ENCODE measurements at regions not wholly inside any gene's neighbourhood (a gene's known extent, or its start where the extent isn't known, plus 50 kb on each side); places are given as distances from the start of the nearest gene placed in this dataset.
"Not testable (repeated sequence)": the region's sequence is repeated elsewhere in the genome, so short reads cannot be mapped to it uniquely, and the experiment has no call there.

DNA sequence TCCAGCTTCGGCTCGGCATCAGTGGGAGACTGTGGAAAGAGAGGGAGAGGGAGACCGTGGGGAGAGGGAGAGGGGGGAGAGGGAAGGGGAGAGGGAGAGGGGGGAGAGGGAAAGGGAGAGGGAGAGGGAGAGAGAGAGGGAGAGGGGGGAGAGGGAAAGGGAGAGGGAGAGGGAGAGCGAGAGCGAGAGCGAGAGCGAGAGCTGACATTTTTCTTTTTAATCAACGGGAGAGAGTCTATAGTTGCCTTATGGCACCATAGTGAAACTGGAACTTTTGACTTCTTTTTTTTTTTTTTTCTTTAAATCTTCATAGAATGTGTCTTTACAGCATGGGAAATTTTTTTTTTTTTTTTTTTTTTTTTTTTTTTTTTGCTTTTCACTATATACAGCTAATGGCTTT, 94.7 kb upstream of the NUDT6 start:
- DNase-seq: no peak
- Mint-ChIP-seq H3K27me3 (no peaks in the 10 kb centered on the region), H3K4me3 (no peak overlapping the region), H3K9me3 (peaks cover 0 to 10% of the 10 kb centered on the region in 2 donors), H3K27ac (no peak overlapping the region), H3K4me1 (no peaks in the 10 kb centered on the region)
- no peak for ATAC-seq

GRCh38 chr4:123017636-123018395, 95.4 kb upstream of the NUDT6 start:
- Mint-ChIP-seq H3K4me3 (no peak overlapping the region), H3K27me3 (no peaks in the 10 kb centered on the region), H3K4me1 (no peaks in the 10 kb centered on the region), H3K27ac (no peak overlapping the region), H3K9me3 (peaks cover 0 to 5% of the 10 kb centered on the region in 2 donors)
- DNase-seq: no peak
- no peak for ATAC-seq

DNA sequence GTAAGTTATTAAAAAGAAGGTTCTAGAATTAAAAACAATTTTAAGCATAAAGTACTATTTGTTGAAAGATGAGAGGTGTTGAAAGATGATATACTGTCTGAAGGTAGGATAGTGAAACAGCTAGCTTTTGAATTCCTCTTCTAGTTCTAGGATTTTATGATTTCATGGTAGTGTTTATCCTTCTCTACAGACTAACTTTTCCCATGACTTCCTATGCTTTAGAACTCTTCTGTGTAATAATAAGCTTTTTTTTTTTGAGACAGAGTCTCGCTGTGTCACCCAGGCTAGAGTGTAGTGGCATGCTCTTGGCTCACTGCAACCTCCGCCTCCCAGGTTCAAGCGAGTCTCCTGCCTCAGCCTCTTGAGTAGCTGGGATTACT, 96.0 kb upstream of the NUDT6 start:
- Mint-ChIP-seq H3K4me3 (no peak overlapping the region), H3K27me3 (no peaks in the 10 kb centered on the region), H3K9me3 (peaks cover 0 to 5% of the 10 kb centered on the region in 2 donors), H3K4me1 (no peaks in the 10 kb centered on the region), H3K27ac (peak overlapping the region in 1 of 2 donors; percentile 76)
- no peak for ATAC-seq
- no peak for DNase-seq

- no peaks in the 10 kb centered on the region for H3K4me1 Mint-ChIP-seq
- no peak overlapping the region for H3K27ac Mint-ChIP-seq
- no peak overlapping the region for H3K4me3 Mint-ChIP-seq
- peaks cover 0 to 5% of the 10 kb centered on the region in 2 donors for H3K9me3 Mint-ChIP-seq
- DNase-seq (no peak), ATAC-seq (no peak)
- no peaks in the 10 kb centered on the region for H3K27me3 Mint-ChIP-seq
Measured at GRCh38 chr4:123020285-123020684, 97.9 kb upstream of the NUDT6 start.

DNA sequence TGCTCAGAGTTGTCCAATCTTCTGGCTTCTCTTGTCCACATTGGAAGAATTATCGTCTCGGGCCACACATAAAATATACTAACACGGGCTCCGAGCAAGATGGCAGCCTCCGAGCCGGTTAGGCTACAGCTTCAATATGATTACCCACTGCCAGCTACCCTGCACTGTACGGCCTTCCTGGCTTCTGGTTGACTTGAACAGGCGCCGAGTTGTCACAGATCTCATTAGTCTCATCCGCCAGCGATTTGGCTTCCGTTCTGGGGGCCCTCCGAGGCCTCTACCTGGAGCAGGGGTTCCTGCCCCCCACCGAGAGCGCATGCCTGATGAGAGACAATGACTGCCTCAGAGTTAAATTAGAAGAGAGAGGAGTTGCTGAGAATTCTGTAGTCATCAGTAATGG, 101.2 kb upstream of the NUDT6 start:
- DNase-seq (no peak), ATAC-seq (no peak)
- Mint-ChIP-seq H3K4me3 (no peak overlapping the region), H3K4me1 (peaks cover 7% of the 10 kb centered on the region), H3K27ac (peak overlapping the region in 1 of 2 donors; percentile 6), H3K27me3 (no peaks in the 10 kb centered on the region), H3K9me3 (peaks cover 0 to 5% of the 10 kb centered on the region in 2 donors)

GRCh38 chr4:123024710-123025109, 102.3 kb upstream of the NUDT6 start:
- H3K4me3 Mint-ChIP-seq: no peak overlapping the region
- no peaks in the 10 kb centered on the region for H3K27me3 Mint-ChIP-seq
- peak overlapping the region in 1 of 2 donors; percentile 73 for H3K27ac Mint-ChIP-seq
- peaks cover 0 to 5% of the 10 kb centered on the region in 2 donors for H3K9me3 Mint-ChIP-seq
- DNase-seq (no peak), ATAC-seq (no peak)
- peaks cover 7% of the 10 kb centered on the region for H3K4me1 Mint-ChIP-seq

DNA sequence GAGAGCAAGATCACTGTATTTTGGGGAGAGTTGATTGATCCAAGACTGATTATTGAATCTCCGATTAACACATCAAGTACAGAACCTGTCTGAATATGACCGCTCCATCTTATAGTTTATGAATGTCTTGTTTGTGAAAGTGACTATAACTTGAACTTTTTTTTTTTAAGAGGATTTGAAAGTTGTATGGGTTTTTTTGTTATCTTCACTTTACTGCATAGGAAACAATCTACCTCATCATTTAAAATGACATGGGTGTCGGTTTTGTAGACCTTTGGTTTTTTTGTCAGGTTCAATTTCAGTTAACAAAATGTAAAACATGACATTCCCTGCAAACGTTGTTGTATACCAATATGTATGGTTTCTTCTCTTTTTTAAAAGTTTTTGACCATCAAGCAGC, 103.0 kb upstream of the NUDT6 start:
- H3K27me3 Mint-ChIP-seq: no peaks in the 10 kb centered on the region
- DNase-seq (no peak), ATAC-seq (no peak)
- peaks cover 0 to 5% of the 10 kb centered on the region in 2 donors for H3K9me3 Mint-ChIP-seq
- no peak overlapping the region for H3K4me3 Mint-ChIP-seq
- peak overlapping the region in 1 of 2 donors; percentile 42 for H3K27ac Mint-ChIP-seq
- H3K4me1 Mint-ChIP-seq: peaks cover 7% of the 10 kb centered on the region

- DNase-seq, ATAC-seq, H3K4me3 Mint-ChIP-seq, H3K9me3 Mint-ChIP-seq, H3K27me3 Mint-ChIP-seq, H3K4me1 Mint-ChIP-seq: not testable (repeated sequence)
- H3K27ac Mint-ChIP-seq: peak overlapping the region in 1 of 2 donors; percentile 72
Measured at GRCh38 chr4:123026015-123026414, 103.6 kb upstream of the NUDT6 start.

GRCh38 chr4:123031664-123032063, 109.3 kb upstream of the NUDT6 start:
- ATAC-seq (no peak), DNase-seq (no peak)
- H3K4me3 Mint-ChIP-seq: no peak overlapping the region
- H3K27ac Mint-ChIP-seq: no peak overlapping the region
- no peaks in the 10 kb centered on the region for H3K4me1 Mint-ChIP-seq
- no peaks in the 10 kb centered on the region for H3K27me3 Mint-ChIP-seq
- H3K9me3 Mint-ChIP-seq: no peaks in the 10 kb centered on the region

- Mint-ChIP-seq H3K27ac (no peak overlapping the region), H3K27me3 (no peaks in the 10 kb centered on the region), H3K9me3 (no peaks in the 10 kb centered on the region), H3K4me1 (no peaks in the 10 kb centered on the region), H3K4me3 (no peak overlapping the region)
- no peak for DNase-seq
- no peak for ATAC-seq
Measured at GRCh38 chr4:123034023-123034422, 111.6 kb upstream of the NUDT6 start.

DNA sequence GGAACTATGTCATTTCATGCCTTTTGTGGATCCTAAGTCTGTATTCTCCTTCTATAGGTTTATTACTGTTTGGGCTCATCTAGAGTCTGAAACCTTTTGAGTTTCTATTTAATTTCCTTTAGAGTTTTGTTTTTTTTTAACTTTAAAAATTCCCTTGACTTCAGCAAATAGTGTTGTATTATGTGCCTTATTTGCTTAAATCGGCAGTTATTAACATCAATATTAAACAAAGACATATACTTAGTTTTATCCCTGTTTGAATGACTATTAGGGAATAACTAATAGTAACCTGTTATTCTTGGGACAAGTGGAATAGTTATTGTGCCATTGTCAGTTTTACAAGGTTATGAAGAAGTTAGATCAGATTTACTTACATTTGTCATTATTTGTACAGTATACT, 112.8 kb upstream of the NUDT6 start:
- Mint-ChIP-seq H3K4me1 (no peaks in the 10 kb centered on the region), H3K27me3 (no peaks in the 10 kb centered on the region), H3K9me3 (no peaks in the 10 kb centered on the region), H3K27ac (no peak overlapping the region), H3K4me3 (no peak overlapping the region)
- no peak for ATAC-seq
- no peak for DNase-seq

DNA sequence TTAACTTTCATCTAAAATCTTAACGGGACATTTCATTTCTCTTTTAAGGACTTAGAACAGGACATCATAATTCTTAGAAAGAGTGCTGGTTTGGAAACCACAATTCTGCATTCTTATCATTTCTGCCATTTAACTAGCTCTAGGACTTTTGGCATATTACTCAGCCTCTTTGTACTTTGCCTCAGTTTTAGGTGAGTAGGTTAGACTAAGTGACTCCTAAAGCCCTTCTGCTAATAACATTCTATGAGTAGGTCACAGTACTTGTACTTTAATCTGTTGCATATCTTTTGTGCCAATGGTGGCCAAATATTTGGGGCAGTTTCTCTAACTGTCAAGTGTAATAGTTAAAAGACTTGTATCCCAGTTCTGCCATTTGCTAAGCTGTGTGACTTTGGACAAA, 115.4 kb upstream of the NUDT6 start:
- Mint-ChIP-seq H3K4me1 (no peaks in the 10 kb centered on the region), H3K4me3 (no peak overlapping the region), H3K27me3 (no peaks in the 10 kb centered on the region), H3K9me3 (peaks cover 6 to 12% of the 10 kb centered on the region in 2 donors), H3K27ac (peak overlapping the region in 1 of 2 donors; percentile 21)
- no peak for DNase-seq
- ATAC-seq: peak; percentile 62

DNA sequence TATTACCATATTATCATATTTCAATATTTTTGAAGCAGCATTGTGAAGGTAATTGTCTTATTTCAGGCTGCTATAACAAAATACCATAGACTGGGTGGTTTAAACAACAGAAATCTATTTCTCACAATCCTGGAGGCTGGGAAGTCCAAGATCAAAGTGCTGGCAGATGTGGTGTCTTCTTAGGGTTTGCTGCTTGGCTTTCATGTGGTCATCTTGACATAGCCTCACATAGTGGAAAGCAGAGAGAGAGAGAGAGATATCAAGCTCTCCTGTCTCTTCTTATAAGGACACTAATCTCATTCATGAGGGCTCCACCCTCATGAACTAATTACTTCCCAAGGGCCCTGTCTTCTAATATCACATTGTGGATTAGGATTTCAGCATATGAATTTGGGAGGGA, 119.7 kb upstream of the NUDT6 start:
- H3K4me3 Mint-ChIP-seq: no peak overlapping the region
- no peaks in the 10 kb centered on the region for H3K4me1 Mint-ChIP-seq
- DNase-seq (no peak), ATAC-seq (no peak)
- H3K27ac Mint-ChIP-seq: no peak overlapping the region
- H3K27me3 Mint-ChIP-seq: no peaks in the 10 kb centered on the region
- H3K9me3 Mint-ChIP-seq: peaks cover 18 to 25% of the 10 kb centered on the region in 2 donors

- Mint-ChIP-seq H3K27me3 (no peaks in the 10 kb centered on the region), H3K27ac (no peak overlapping the region), H3K4me1 (no peaks in the 10 kb centered on the region), H3K4me3 (no peak overlapping the region), H3K9me3 (peaks cover 25 to 34% of the 10 kb centered on the region in 2 donors)
- ATAC-seq (no peak), DNase-seq (no peak)
Measured at GRCh38 chr4:123043013-123043412, 120.6 kb upstream of the NUDT6 start.

DNA sequence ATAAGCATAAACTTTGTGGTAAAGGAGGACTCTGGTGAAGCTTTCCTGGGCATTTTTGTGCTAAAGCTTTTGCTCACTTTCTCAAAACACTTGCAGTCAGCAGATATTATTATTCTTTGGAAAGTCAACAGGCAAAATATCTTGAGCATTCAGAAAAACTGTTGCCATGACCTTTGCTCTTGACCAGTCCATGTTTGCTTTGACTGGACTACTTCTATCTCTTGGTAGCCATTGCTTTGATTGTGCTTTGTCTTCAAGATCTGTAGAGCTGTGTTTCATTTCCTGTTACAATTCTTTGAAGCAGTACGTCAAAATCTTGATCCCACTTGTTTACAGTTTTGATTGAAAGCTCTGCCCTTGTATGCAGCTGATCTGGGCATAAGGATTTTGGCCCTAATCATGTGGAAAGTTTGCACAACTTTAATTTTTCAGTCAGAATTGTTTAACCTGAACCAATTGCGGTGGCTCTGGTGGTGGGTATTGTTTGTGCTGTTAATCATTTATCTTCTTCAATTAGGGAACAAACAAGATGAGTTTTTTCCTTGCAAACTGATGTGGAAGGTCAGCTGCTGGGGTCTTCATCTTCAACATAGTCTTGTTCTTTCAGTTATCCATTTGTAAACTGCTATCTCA, 121.5 kb upstream of the NUDT6 start:
- no peak overlapping the region for H3K4me3 Mint-ChIP-seq
- H3K9me3 Mint-ChIP-seq: peaks cover 27 to 42% of the 10 kb centered on the region in 2 donors
- no peaks in the 10 kb centered on the region for H3K4me1 Mint-ChIP-seq
- ATAC-seq (no peak), DNase-seq (no peak)
- H3K27me3 Mint-ChIP-seq: no peaks in the 10 kb centered on the region
- no peak overlapping the region for H3K27ac Mint-ChIP-seq

DNA sequence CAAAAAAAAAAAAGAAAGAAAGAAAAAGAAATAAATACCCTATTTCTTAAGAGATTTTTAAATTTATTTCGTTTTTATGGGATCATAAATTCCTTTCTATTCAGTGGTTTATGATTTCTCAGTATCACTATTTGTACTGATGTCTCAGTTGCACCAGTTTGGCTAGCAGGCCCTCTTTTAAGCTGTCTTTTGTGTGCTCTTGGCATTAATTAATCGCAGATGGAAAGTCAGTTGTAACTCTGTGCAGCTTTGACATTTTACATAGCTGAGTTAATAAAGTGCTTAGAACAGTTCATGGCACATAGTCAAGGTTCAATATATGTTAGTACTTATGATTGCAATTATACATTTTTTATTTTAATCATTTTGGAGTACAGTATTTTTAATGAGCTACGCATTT, 123.7 kb upstream of the NUDT6 start:
- no peaks in the 10 kb centered on the region for H3K27me3 Mint-ChIP-seq
- peaks cover 38 to 57% of the 10 kb centered on the region in 2 donors for H3K9me3 Mint-ChIP-seq
- no peak for DNase-seq
- H3K4me1 Mint-ChIP-seq: no peaks in the 10 kb centered on the region
- no peak overlapping the region for H3K4me3 Mint-ChIP-seq
- no peak overlapping the region for H3K27ac Mint-ChIP-seq
- ATAC-seq: no peak
